Gastroesophageal sphincter (tissue), 3 donors: ENCODE measurements at regions not wholly inside any gene's neighbourhood (a gene's known extent, or its start where the extent isn't known, plus 50 kb on each side); places are given as distances from the start of the nearest gene placed in this dataset.

ENCODE experiments used
- POLR2AphosphoS5 ChIP-seq: sonication (generic); formaldehyde crosslinking; IDR thresholded peaks from one replicate; pipeline ENCODE4 v1.6.1; 2017; ENCODE audit warnings: antibody characterized with exemption
- TF ChIP-seq, protein P1 (sequence below), 4 experiments: fragments of 200-600 bp in 2 of 4; fragments of 450-650 bp in 2 of 4; sonication (generic) in 1 of 4; IDR thresholded peaks; one replicate each; pipeline ENCODE4 v1.5.1; 2017 to 2019; ENCODE audit warnings: antibody characterized with exemption in 4 of 4, mild to moderate bottlenecking in 2 of 4, moderate library complexity in 2 of 4

- TF ChIP-seq, protein P1, sequence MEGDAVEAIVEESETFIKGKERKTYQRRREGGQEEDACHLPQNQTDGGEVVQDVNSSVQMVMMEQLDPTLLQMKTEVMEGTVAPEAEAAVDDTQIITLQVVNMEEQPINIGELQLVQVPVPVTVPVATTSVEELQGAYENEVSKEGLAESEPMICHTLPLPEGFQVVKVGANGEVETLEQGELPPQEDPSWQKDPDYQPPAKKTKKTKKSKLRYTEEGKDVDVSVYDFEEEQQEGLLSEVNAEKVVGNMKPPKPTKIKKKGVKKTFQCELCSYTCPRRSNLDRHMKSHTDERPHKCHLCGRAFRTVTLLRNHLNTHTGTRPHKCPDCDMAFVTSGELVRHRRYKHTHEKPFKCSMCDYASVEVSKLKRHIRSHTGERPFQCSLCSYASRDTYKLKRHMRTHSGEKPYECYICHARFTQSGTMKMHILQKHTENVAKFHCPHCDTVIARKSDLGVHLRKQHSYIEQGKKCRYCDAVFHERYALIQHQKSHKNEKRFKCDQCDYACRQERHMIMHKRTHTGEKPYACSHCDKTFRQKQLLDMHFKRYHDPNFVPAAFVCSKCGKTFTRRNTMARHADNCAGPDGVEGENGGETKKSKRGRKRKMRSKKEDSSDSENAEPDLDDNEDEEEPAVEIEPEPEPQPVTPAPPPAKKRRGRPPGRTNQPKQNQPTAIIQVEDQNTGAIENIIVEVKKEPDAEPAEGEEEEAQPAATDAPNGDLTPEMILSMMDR (IDR thresholded peaks at IDR 0.05), result no peak
- no peak for TF ChIP-seq POLR2AphosphoS5
Observed at GRCh38 chr2:181781078-181781786, 100.9 kb upstream of the NEUROD1 start.
